Transverse colon (tissue), 3 donors: ENCODE measurements at regions not wholly inside any gene's neighbourhood (a gene's known extent, or its start where the extent isn't known, plus 50 kb on each side); places are given as distances from the start of the nearest gene placed in this dataset.

ENCODE experiments used
- POLR2A ChIP-seq: fragments of 450-650 bp; IDR thresholded peaks from one replicate; pipeline ENCODE4 v1.6.1; 2016; ENCODE audit warnings: antibody characterized with exemption, mild to moderate bottlenecking, moderate library complexity
- TF ChIP-seq, protein P1 (sequence below), 5 experiments: fragments of 200-600 bp in 3 of 5; fragments of 450-650 bp in 2 of 5; sonication (generic) in 3 of 5; IDR thresholded peaks; 1 replicate in 2 of 5; 2 replicates in 3 of 5; pipeline ENCODE4 v1.5.1; 2016 to 2017; ENCODE audit warnings: antibody characterized with exemption in 5 of 5, inconsistent platforms in 3 of 5, mild to moderate bottlenecking in 2 of 5, moderate library complexity in 1 of 5

DNA sequence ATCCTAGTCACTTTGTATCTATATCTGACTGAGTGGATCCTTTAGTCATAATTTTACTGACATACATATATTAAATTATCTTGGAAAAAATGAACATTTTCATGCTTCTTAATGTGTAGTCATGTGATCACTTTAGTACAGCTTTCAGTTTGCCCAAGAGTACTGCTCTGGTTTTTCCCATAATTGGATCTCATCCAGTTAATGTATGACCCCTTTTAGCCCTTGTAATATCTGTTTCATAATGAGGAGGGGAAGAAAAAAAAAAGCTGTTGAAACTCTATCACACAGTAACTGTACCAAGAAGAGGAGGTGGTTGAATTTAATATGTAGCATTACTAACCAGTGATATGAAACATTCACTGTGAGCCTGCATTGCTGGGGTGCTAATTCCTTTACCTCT lies 328.7 kb downstream of the PTPRC start:
- TF ChIP-seq, protein P1, sequence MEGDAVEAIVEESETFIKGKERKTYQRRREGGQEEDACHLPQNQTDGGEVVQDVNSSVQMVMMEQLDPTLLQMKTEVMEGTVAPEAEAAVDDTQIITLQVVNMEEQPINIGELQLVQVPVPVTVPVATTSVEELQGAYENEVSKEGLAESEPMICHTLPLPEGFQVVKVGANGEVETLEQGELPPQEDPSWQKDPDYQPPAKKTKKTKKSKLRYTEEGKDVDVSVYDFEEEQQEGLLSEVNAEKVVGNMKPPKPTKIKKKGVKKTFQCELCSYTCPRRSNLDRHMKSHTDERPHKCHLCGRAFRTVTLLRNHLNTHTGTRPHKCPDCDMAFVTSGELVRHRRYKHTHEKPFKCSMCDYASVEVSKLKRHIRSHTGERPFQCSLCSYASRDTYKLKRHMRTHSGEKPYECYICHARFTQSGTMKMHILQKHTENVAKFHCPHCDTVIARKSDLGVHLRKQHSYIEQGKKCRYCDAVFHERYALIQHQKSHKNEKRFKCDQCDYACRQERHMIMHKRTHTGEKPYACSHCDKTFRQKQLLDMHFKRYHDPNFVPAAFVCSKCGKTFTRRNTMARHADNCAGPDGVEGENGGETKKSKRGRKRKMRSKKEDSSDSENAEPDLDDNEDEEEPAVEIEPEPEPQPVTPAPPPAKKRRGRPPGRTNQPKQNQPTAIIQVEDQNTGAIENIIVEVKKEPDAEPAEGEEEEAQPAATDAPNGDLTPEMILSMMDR (IDR thresholded peaks at IDR 0.05): no peak
- TF ChIP-seq POLR2A: no peak
